Caco-2 (cell line): ENCODE measurements at regions not wholly inside any gene's neighbourhood (a gene's known extent, or its start where the extent isn't known, plus 50 kb on each side); places are given as distances from the start of the nearest gene placed in this dataset.

Source experiments
- BruUV-seq: library from RNA; stranded (reverse); fragments of 400-500 nt; replicated peaks from 2 replicates; lab custom pipeline; 2021; lab: Mats Ljungman, UMichigan
- CTCF ChIA-PET: fragments of 300-600 bp; sonication (Branson Sonifier 250); formaldehyde crosslinking; loops from one replicate; lab custom pipeline; 2022; ENCODE audit warnings: antibody characterized with exemption; lab: Charles Lee
- POLR2A ChIA-PET: fragments of 300-600 bp; sonication (Branson Sonifier 250); formaldehyde crosslinking; loops from one replicate; lab custom pipeline; 2022; ENCODE audit warnings: antibody characterized with exemption; lab: Charles Lee
- DNase-seq, 2 experiments: peaks; one replicate each; pipeline versions ENCODE4 v3.0.0 to v3.0.0-alpha.2; 2020 to 2022
- H3K27me3 ChIP-seq: replicated peaks from 2 replicates; pipeline ENCODE4 v1.6.0; 2011; ENCODE audit warnings: low read length; ENCODE audit not compliant: control insufficient read depth, insufficient read depth
- H3K36me3 ChIP-seq: 2 replicates; pipeline ENCODE4 v1.5.1; 2011; ENCODE audit warnings: low read length; ENCODE audit not compliant: control insufficient read depth, insufficient read depth
- H3K4me1 ChIP-seq: fragments of 250-450 bp; sonication (Bioruptor Pico); 2 replicates; pipeline ENCODE4 v1.5.1; 2020; ENCODE audit warnings: mild to moderate bottlenecking
- H3K4me3 ChIP-seq: 2 replicates; pipeline ENCODE4 v1.5.1; 2011; ENCODE audit warnings: low read depth, mild to moderate bottlenecking, control low read depth, low read length
- H3K9me3 ChIP-seq: fragments of 250-450 bp; sonication (Bioruptor Pico); 2 replicates; pipeline ENCODE4 v1.5.1; 2020; ENCODE audit warnings: mild to moderate bottlenecking, moderate library complexity
- H3K27ac Mint-ChIP-seq: one replicate; pipeline ENCODE4 v1.8.0; 2022; ENCODE audit warnings: mixed read lengths; ENCODE audit not compliant: unreplicated experiment
- H3K27me3 Mint-ChIP-seq: one replicate; pipeline ENCODE4 v1.8.0; 2022; ENCODE audit warnings: mixed read lengths; ENCODE audit not compliant: insufficient read depth, unreplicated experiment
- H3K36me3 Mint-ChIP-seq: one replicate; pipeline ENCODE4 v1.8.0; 2022; ENCODE audit warnings: mild to moderate bottlenecking, mixed read lengths; ENCODE audit not compliant: insufficient read depth, unreplicated experiment
- H3K4me1 Mint-ChIP-seq: one replicate; pipeline ENCODE4 v1.8.0; 2022; ENCODE audit warnings: low read depth, mixed read lengths; ENCODE audit not compliant: unreplicated experiment
- H3K4me3 Mint-ChIP-seq: one replicate; pipeline ENCODE4 v1.8.0; 2022; ENCODE audit warnings: mild to moderate bottlenecking, moderate library complexity, mixed read lengths; ENCODE audit not compliant: unreplicated experiment
- H3K9me3 Mint-ChIP-seq: one replicate; pipeline ENCODE4 v1.8.0; 2022; ENCODE audit warnings: mixed read lengths; ENCODE audit not compliant: unreplicated experiment
- intact Hi-C: fragments of 100-400 bp; cut with micrococcal nuclease; formaldehyde crosslinking; loops from one replicate; pipeline ENCODE4 v1.10.0; 2022; ENCODE audit not compliant: unreplicated experiment
- TF ChIP-seq, protein P1 (sequence below), 2 experiments: fragments of 200-600 bp in 1 of 2; IDR thresholded peaks; 1 replicate in 1 of 2; 2 replicates in 1 of 2; pipeline versions ENCODE4 v1.5.1 to v1.8.0; 2011 to 2022; ENCODE audit warnings: antibody characterized with exemption in 1 of 2, control low read depth in 1 of 2, inconsistent platforms in 1 of 2, low read depth in 1 of 2, low read length in 1 of 2, mild to moderate bottlenecking in 1 of 2, moderate library complexity in 1 of 2; ENCODE audit not compliant: insufficient read depth in 1 of 2, severe bottlenecking in 1 of 2, unreplicated experiment in 1 of 2

DNA sequence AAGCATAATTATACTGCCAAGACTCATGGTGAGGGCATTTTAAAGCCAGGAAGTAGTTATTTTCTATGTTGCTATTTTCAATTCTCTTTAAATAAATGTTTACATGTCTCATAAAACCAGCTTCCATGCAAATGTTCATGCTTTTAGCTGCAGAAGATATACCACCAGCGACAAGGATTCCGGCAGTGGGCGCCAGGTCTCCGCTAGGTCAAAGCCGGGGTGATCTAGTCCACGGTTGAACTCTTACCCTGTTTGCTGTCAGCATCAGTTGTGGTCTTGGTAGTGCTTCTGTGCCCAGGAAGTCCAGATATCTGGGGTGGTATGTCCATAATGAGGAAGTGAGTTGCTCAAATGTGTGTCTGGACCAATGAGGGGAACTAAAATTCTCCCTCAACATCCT, 265.7 kb downstream of the BRD1 start:
- H3K27me3 Mint-ChIP-seq, result peaks cover 3% of the 10 kb centered on the region
- no peaks in the 10 kb centered on the region for H3K4me1 ChIP-seq
- CTCF ChIA-PET, result interaction anchor here (0.6 kb wide), 1 partner anchor 255 kb away, joined by 5 read pairs; no protein-coding TSS in a partner anchor
- no TSS peak for BruUV-seq
- H3K27me3 ChIP-seq, result no peaks in the 10 kb centered on the region
- no peaks in the 10 kb centered on the region for H3K4me1 Mint-ChIP-seq
- no peaks in the 10 kb centered on the region for H3K36me3 ChIP-seq
- no peak overlapping the region for H3K27ac Mint-ChIP-seq
- H3K9me3 ChIP-seq, result no peaks in the 10 kb centered on the region
- TF ChIP-seq, protein P1, sequence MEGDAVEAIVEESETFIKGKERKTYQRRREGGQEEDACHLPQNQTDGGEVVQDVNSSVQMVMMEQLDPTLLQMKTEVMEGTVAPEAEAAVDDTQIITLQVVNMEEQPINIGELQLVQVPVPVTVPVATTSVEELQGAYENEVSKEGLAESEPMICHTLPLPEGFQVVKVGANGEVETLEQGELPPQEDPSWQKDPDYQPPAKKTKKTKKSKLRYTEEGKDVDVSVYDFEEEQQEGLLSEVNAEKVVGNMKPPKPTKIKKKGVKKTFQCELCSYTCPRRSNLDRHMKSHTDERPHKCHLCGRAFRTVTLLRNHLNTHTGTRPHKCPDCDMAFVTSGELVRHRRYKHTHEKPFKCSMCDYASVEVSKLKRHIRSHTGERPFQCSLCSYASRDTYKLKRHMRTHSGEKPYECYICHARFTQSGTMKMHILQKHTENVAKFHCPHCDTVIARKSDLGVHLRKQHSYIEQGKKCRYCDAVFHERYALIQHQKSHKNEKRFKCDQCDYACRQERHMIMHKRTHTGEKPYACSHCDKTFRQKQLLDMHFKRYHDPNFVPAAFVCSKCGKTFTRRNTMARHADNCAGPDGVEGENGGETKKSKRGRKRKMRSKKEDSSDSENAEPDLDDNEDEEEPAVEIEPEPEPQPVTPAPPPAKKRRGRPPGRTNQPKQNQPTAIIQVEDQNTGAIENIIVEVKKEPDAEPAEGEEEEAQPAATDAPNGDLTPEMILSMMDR (IDR thresholded peaks at IDR 0.05; ENCODE audit: insufficient read depth in 1 of 2, low read depth in 1 of 2, low read length in 1 of 2, severe bottlenecking in 1 of 2, unreplicated experiment in 1 of 2), result no peak
- POLR2A ChIA-PET, result no interaction called here
- no peak for DNase-seq
- no peak overlapping the region for H3K4me3 Mint-ChIP-seq
- H3K9me3 Mint-ChIP-seq, result no peaks in the 10 kb centered on the region
- H3K4me3 ChIP-seq, result no peak overlapping the region
- intact Hi-C loops, result no loop called here
- no peaks in the 10 kb centered on the region for H3K36me3 Mint-ChIP-seq

DNA sequence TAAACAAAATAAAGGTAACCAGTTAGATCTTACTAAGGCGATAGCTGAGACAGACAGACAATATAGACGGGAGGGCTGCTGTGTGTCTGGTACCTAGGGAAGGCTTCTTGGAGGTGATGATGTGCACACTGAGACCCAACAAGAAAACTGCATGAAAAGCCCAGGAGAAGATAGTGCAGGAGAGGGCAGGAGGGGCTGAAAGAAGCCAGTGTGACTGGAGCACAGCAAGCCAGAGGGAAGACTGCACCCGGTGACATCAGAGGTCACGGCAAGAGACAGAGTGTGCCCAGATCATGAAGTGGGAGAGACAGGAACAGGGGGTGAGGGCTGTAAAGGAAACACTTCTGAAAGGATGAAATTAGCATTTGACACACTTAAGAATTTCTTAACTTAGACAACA, 266.3 kb downstream of the BRD1 start:
- no peaks in the 10 kb centered on the region for H3K4me1 ChIP-seq
- Mint-ChIP-seq H3K36me3 (no peaks in the 10 kb centered on the region), H3K4me3 (no peak overlapping the region), H3K27ac (no peak overlapping the region), H3K4me1 (no peaks in the 10 kb centered on the region), H3K27me3 (peaks cover 3% of the 10 kb centered on the region), H3K9me3 (no peaks in the 10 kb centered on the region)
- H3K4me3 ChIP-seq, result no peak overlapping the region
- ChIA-PET CTCF (interaction anchor here (0.7 kb wide), 1 partner anchor 168 kb away, joined by 5 read pairs; no protein-coding TSS in a partner anchor), POLR2A (no interaction called here)
- no peaks in the 10 kb centered on the region for H3K9me3 ChIP-seq
- H3K27me3 ChIP-seq, result no peaks in the 10 kb centered on the region
- DNase-seq, result no peak
- intact Hi-C loops, result no loop called here
- TF ChIP-seq, protein P1 (IDR thresholded peaks at IDR 0.05; ENCODE audit: insufficient read depth in 1 of 2, low read depth in 1 of 2, low read length in 1 of 2, severe bottlenecking in 1 of 2, unreplicated experiment in 1 of 2), result no peak
- no peaks in the 10 kb centered on the region for H3K36me3 ChIP-seq
- BruUV-seq, result no TSS peak

GRCh38 chr22:49555526-49555925, 272.1 kb downstream of the BRD1 start:
- ChIA-PET CTCF (no interaction called here), POLR2A (no interaction called here)
- Mint-ChIP-seq H3K9me3 (peaks cover 6% of the 10 kb centered on the region), H3K4me1 (no peaks in the 10 kb centered on the region), H3K36me3 (no peaks in the 10 kb centered on the region), H3K27me3 (no peaks in the 10 kb centered on the region), H3K4me3 (no peak overlapping the region), H3K27ac (no peak overlapping the region)
- Histone ChIP-seq H3K27me3 (no peaks in the 10 kb centered on the region), H3K36me3 (no peaks in the 10 kb centered on the region), H3K4me3 (no peak overlapping the region), H3K4me1 (no peaks in the 10 kb centered on the region), H3K9me3 (peaks cover 8% of the 10 kb centered on the region; the same call in 1 of the 2 replicates)
- no TSS peak for BruUV-seq
- TF ChIP-seq, protein P1 (IDR thresholded peaks at IDR 0.05; ENCODE audit: insufficient read depth in 1 of 2, low read depth in 1 of 2, low read length in 1 of 2, severe bottlenecking in 1 of 2, unreplicated experiment in 1 of 2), result no peak
- DNase-seq, result no peak
- intact Hi-C loops, result no loop called here
